ENCODE measurements at regions not wholly inside any gene's neighbourhood (a gene's known extent, or its start where the extent isn't known, plus 50 kb on each side); places are given as distances from the start of the nearest gene placed in this dataset.

DNA sequence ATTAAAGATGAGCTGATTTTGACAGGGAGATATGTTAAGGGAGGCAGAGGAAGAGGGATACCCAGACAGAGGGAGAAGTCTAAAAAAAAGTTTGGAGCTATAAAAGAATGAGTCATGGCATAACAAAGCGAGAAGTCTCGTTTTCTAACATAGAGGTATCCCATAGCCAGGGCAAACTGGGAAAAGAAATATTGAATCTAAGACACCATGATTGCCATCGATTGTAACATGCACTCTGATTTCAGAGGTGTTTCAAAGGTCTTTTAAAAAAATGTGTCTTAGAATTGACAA, 110.7 kb downstream of the MDH1 start:
- Histone ChIP-seq H3K9me2 (ENCODE audit: insufficient read depth) (no peaks in the 10 kb centered on the region), H3K4me1 (ENCODE audit: insufficient read depth) (no peaks in the 10 kb centered on the region; the same call in 1 of the 2 replicates), H3K36me3 (ENCODE audit: insufficient read depth) (no peaks in the 10 kb centered on the region; the same call in 1 of the 2 replicates), H3K79me2 (replicated peaks; ENCODE audit: insufficient read depth) (no peaks in the 10 kb centered on the region), H3K4me3 (no peak overlapping the region), H3F3A (replicated peaks; ENCODE audit: low read depth) (no peaks in the 10 kb centered on the region), H3K27ac (ENCODE audit: low read depth) (no peak overlapping the region), H2AFZ (no peak overlapping the region), H4K20me1 (replicated peaks; ENCODE audit: insufficient read depth) (no peaks in the 10 kb centered on the region), H3K27me3 (ENCODE audit: insufficient read depth) (no peaks in the 10 kb centered on the region), H3K4me2 (no peak overlapping the region)
- Mint-ChIP-seq H3K27ac (no peak overlapping the region), H3K4me1 (peaks cover 15% of the 10 kb centered on the region), H3K36me3 (ENCODE audit: low read depth) (no peaks in the 10 kb centered on the region; the same call in 2 of the 3 replicates), H3K27me3 (ENCODE audit: insufficient read depth, low read depth, poor library complexity) (no peaks in the 10 kb centered on the region), H3K9me3 (peaks cover 5% of the 10 kb centered on the region; the same call in 2 of the 3 replicates), H3K4me3 (no peak overlapping the region)
- no peak for DNase-seq (ENCODE audit: low spot score)
- no peak for TF ChIP-seq JUNB (IDR thresholded peaks at IDR 0.05; ENCODE audit: unreplicated experiment)
- TF ChIP-seq NANOG (IDR thresholded peaks at IDR 0.05; ENCODE audit: borderline replicate concordance), result no peak
- no peak for TF ChIP-seq EZH2phosphoT487 (IDR thresholded peaks at IDR 0.05; ENCODE audit: unreplicated experiment)
- no peak for TF ChIP-seq ZNF114 (CRISPR knock-in tag; IDR thresholded peaks at IDR 0.05)
- no peak for TF ChIP-seq EZH2 (IDR thresholded peaks at IDR 0.05; ENCODE audit: low read depth, unreplicated experiment)
- no peak for TF ChIP-seq STAT1 (IDR thresholded peaks at IDR 0.05; ENCODE audit: unreplicated experiment)
- TF ChIP-seq, protein P1, sequence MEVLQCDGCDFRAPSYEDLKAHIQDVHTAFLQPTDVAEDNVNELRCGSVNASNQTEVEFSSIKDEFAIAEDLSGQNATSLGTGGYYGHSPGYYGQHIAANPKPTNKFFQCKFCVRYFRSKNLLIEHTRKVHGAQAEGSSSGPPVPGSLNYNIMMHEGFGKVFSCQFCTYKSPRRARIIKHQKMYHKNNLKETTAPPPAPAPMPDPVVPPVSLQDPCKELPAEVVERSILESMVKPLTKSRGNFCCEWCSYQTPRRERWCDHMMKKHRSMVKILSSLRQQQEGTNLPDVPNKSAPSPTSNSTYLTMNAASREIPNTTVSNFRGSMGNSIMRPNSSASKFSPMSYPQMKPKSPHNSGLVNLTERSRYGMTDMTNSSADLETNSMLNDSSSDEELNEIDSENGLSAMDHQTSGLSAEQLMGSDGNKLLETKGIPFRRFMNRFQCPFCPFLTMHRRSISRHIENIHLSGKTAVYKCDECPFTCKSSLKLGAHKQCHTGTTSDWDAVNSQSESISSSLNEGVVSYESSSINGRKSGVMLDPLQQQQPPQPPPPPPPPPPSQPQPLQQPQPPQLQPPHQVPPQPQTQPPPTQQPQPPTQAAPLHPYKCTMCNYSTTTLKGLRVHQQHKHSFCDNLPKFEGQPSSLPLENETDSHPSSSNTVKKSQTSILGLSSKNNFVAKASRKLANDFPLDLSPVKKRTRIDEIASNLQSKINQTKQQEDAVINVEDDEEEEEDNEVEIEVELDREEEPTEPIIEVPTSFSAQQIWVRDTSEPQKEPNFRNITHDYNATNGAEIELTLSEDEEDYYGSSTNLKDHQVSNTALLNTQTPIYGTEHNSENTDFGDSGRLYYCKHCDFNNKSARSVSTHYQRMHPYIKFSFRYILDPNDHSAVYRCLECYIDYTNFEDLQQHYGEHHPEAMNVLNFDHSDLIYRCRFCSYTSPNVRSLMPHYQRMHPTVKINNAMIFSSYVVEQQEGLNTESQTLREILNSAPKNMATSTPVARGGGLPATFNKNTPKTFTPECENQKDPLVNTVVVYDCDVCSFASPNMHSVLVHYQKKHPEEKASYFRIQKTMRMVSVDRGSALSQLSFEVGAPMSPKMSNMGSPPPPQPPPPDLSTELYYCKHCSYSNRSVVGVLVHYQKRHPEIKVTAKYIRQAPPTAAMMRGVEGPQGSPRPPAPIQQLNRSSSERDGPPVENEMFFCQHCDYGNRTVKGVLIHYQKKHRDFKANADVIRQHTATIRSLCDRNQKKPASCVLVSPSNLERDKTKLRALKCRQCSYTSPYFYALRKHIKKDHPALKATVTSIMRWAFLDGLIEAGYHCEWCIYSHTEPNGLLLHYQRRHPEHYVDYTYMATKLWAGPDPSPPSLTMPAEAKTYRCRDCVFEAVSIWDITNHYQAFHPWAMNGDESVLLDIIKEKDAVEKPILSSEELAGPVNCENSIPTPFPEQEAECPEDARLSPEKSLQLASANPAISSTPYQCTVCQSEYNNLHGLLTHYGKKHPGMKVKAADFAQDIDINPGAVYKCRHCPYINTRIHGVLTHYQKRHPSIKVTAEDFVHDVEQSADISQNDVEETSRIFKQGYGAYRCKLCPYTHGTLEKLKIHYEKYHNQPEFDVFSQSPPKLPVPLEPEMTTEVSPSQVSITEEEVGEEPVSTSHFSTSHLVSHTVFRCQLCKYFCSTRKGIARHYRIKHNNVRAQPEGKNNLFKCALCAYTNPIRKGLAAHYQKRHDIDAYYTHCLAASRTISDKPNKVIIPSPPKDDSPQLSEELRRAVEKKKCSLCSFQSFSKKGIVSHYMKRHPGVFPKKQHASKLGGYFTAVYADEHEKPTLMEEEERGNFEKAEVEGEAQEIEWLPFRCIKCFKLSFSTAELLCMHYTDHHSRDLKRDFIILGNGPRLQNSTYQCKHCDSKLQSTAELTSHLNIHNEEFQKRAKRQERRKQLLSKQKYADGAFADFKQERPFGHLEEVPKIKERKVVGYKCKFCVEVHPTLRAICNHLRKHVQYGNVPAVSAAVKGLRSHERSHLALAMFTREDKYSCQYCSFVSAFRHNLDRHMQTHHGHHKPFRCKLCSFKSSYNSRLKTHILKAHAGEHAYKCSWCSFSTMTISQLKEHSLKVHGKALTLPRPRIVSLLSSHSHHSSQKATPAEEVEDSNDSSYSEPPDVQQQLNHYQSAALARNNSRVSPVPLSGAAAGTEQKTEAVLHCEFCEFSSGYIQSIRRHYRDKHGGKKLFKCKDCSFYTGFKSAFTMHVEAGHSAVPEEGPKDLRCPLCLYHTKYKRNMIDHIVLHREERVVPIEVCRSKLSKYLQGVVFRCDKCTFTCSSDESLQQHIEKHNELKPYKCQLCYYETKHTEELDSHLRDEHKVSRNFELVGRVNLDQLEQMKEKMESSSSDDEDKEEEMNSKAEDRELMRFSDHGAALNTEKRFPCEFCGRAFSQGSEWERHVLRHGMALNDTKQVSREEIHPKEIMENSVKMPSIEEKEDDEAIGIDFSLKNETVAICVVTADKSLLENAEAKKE (CRISPR knock-in tag; IDR thresholded peaks at IDR 0.05), result no peak
- TF ChIP-seq CREB1 (CRISPR knock-in tag; IDR thresholded peaks at IDR 0.05; ENCODE audit: low read depth), result no peak
- TF ChIP-seq, protein P2, sequence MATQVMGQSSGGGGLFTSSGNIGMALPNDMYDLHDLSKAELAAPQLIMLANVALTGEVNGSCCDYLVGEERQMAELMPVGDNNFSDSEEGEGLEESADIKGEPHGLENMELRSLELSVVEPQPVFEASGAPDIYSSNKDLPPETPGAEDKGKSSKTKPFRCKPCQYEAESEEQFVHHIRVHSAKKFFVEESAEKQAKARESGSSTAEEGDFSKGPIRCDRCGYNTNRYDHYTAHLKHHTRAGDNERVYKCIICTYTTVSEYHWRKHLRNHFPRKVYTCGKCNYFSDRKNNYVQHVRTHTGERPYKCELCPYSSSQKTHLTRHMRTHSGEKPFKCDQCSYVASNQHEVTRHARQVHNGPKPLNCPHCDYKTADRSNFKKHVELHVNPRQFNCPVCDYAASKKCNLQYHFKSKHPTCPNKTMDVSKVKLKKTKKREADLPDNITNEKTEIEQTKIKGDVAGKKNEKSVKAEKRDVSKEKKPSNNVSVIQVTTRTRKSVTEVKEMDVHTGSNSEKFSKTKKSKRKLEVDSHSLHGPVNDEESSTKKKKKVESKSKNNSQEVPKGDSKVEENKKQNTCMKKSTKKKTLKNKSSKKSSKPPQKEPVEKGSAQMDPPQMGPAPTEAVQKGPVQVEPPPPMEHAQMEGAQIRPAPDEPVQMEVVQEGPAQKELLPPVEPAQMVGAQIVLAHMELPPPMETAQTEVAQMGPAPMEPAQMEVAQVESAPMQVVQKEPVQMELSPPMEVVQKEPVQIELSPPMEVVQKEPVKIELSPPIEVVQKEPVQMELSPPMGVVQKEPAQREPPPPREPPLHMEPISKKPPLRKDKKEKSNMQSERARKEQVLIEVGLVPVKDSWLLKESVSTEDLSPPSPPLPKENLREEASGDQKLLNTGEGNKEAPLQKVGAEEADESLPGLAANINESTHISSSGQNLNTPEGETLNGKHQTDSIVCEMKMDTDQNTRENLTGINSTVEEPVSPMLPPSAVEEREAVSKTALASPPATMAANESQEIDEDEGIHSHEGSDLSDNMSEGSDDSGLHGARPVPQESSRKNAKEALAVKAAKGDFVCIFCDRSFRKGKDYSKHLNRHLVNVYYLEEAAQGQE (IDR thresholded peaks at IDR 0.05; ENCODE audit: unreplicated experiment), result no peak
- TF ChIP-seq POLR2AphosphoS5 (IDR thresholded peaks at IDR 0.05; ENCODE audit: low read depth), result no peak
- TF ChIP-seq, protein P3, sequence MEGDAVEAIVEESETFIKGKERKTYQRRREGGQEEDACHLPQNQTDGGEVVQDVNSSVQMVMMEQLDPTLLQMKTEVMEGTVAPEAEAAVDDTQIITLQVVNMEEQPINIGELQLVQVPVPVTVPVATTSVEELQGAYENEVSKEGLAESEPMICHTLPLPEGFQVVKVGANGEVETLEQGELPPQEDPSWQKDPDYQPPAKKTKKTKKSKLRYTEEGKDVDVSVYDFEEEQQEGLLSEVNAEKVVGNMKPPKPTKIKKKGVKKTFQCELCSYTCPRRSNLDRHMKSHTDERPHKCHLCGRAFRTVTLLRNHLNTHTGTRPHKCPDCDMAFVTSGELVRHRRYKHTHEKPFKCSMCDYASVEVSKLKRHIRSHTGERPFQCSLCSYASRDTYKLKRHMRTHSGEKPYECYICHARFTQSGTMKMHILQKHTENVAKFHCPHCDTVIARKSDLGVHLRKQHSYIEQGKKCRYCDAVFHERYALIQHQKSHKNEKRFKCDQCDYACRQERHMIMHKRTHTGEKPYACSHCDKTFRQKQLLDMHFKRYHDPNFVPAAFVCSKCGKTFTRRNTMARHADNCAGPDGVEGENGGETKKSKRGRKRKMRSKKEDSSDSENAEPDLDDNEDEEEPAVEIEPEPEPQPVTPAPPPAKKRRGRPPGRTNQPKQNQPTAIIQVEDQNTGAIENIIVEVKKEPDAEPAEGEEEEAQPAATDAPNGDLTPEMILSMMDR (conservative IDR thresholded peaks at IDR 0.05; ENCODE audit: low read depth in 2 of 2), result no peak
- no peak for TF ChIP-seq ZNF331 (CRISPR knock-in tag; IDR thresholded peaks at IDR 0.05; ENCODE audit: low read depth)
- TF ChIP-seq, protein P4, sequence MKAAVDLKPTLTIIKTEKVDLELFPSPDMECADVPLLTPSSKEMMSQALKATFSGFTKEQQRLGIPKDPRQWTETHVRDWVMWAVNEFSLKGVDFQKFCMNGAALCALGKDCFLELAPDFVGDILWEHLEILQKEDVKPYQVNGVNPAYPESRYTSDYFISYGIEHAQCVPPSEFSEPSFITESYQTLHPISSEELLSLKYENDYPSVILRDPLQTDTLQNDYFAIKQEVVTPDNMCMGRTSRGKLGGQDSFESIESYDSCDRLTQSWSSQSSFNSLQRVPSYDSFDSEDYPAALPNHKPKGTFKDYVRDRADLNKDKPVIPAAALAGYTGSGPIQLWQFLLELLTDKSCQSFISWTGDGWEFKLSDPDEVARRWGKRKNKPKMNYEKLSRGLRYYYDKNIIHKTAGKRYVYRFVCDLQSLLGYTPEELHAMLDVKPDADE (IDR thresholded peaks at IDR 0.05), result no peak
- no peak for ATAC-seq

Measured in GM23338 (cell line).